H9 (cell line): ENCODE measurements at regions not wholly inside any gene's neighbourhood (a gene's known extent, or its start where the extent isn't known, plus 50 kb on each side); places are given as distances from the start of the nearest gene placed in this dataset.
"Not testable (repeated sequence)": the region's sequence is repeated elsewhere in the genome, so short reads cannot be mapped to it uniquely, and the experiment has no call there.

ENCODE experiments used
- DNase-seq: peaks from one replicate; pipeline ENCODE4 v3.0.0-alpha.2; 2017
- H2AFZ ChIP-seq: one replicate; pipeline ENCODE4 v1.6.1; 2013; ENCODE audit warnings: mild to moderate bottlenecking, low read length, control low read depth, moderate library complexity
- H2AK5ac ChIP-seq: 2 replicates; pipeline ENCODE4 v1.6.1; 2013; ENCODE audit warnings: low read length, control low read depth, mixed read lengths; ENCODE audit not compliant: insufficient read length
- H2BK120ac ChIP-seq: one replicate; pipeline ENCODE4 v1.6.1; 2013; ENCODE audit warnings: low read depth, mild to moderate bottlenecking, low read length, control low read depth, inconsistent platforms; ENCODE audit not compliant: poor library complexity, severe bottlenecking
- H2BK12ac ChIP-seq: 2 replicates; pipeline ENCODE4 v1.6.1; 2013; ENCODE audit warnings: low read length, control low read depth, mixed read lengths, low read depth; ENCODE audit not compliant: insufficient read length
- H2BK15ac ChIP-seq: 2 replicates; pipeline ENCODE4 v1.6.1; 2013; ENCODE audit warnings: low read depth, low read length, control low read depth
- H2BK20ac ChIP-seq: one replicate; pipeline ENCODE4 v1.6.1; 2013; ENCODE audit warnings: low read depth, mild to moderate bottlenecking, low read length, control low read depth, inconsistent platforms; ENCODE audit not compliant: poor library complexity, severe bottlenecking
- H2BK5ac ChIP-seq: 2 replicates; pipeline ENCODE4 v1.6.1; 2013; ENCODE audit warnings: low read length, control low read depth, mixed read lengths; ENCODE audit not compliant: insufficient read length
- H3K14ac ChIP-seq: 2 replicates; pipeline ENCODE4 v1.6.1; 2013; ENCODE audit warnings: low read length, control low read depth; ENCODE audit not compliant: insufficient read depth
- H3K18ac ChIP-seq: 2 replicates; pipeline ENCODE4 v1.6.1; 2013; ENCODE audit warnings: low read depth, mild to moderate bottlenecking, mixed read lengths, low read length, control low read depth; ENCODE audit not compliant: insufficient read length
- H3K23ac ChIP-seq: 2 replicates; pipeline ENCODE4 v1.6.1; 2013; ENCODE audit warnings: low read length, control low read depth, mixed read lengths, low read depth; ENCODE audit not compliant: insufficient read length
- H3K23me2 ChIP-seq: 2 replicates; pipeline ENCODE4 v1.6.1; 2013; ENCODE audit warnings: low read depth, mild to moderate bottlenecking, mixed read lengths, low read length, control low read depth; ENCODE audit not compliant: insufficient read length, poor library complexity, severe bottlenecking
- H3K27ac ChIP-seq: 2 replicates; pipeline ENCODE4 v1.5.1; 2013; ENCODE audit warnings: low read length, control low read depth, mixed read lengths, low read depth; ENCODE audit not compliant: insufficient read length
- H3K27me3 ChIP-seq: 2 replicates; pipeline ENCODE4 v1.6.1; 2013; ENCODE audit warnings: low read length, control low read depth, inconsistent platforms; ENCODE audit not compliant: insufficient read depth
- H3K4ac ChIP-seq: 2 replicates; pipeline ENCODE4 v1.6.1; 2013; ENCODE audit warnings: low read depth, mild to moderate bottlenecking, control low read depth, inconsistent platforms, low read length, moderate library complexity
- H3K4me1 ChIP-seq: 2 replicates; pipeline ENCODE4 v1.6.1; 2013; ENCODE audit warnings: low read length, control low read depth, inconsistent platforms; ENCODE audit not compliant: insufficient read depth
- H3K4me2 ChIP-seq: 2 replicates; pipeline ENCODE4 v1.6.1; 2013; ENCODE audit warnings: low read length, control low read depth, mixed read lengths; ENCODE audit not compliant: insufficient read length, insufficient read depth
- H3K56ac ChIP-seq: 2 replicates; pipeline ENCODE4 v1.6.1; 2013; ENCODE audit warnings: low read depth, mild to moderate bottlenecking, mixed read lengths, low read length, control low read depth; ENCODE audit not compliant: insufficient read length
- H3K79me1 ChIP-seq: 2 replicates; pipeline ENCODE4 v1.6.1; 2013; ENCODE audit warnings: low read depth, mild to moderate bottlenecking, moderate library complexity, low read length, control low read depth, inconsistent platforms; ENCODE audit not compliant: insufficient read depth, poor library complexity, severe bottlenecking
- H3K79me2 ChIP-seq: 2 replicates; pipeline ENCODE4 v1.6.1; 2013; ENCODE audit warnings: low read length, control low read depth, inconsistent platforms; ENCODE audit not compliant: insufficient read depth
- H3K9ac ChIP-seq: 2 replicates; pipeline ENCODE4 v1.6.1; 2013; ENCODE audit warnings: low read length, control low read depth, mixed read lengths; ENCODE audit not compliant: insufficient read length; ENCODE audit errors: extremely low read depth
- H3K9me3 ChIP-seq: one replicate; pipeline ENCODE4 v1.6.1; 2013; ENCODE audit warnings: low read depth, low read length, inconsistent platforms; ENCODE audit not compliant: control insufficient read depth
- H3T11ph ChIP-seq: one replicate; pipeline ENCODE4 v1.6.1; 2013; ENCODE audit warnings: mild to moderate bottlenecking, low read length, control low read depth, inconsistent platforms
- H4K20me1 ChIP-seq: one replicate; pipeline ENCODE4 v1.6.1; 2013; ENCODE audit not compliant: control insufficient read depth, insufficient read length, insufficient read depth
- H4K5ac ChIP-seq: 2 replicates; pipeline ENCODE4 v1.6.1; 2013; ENCODE audit warnings: low read depth, mild to moderate bottlenecking, mixed read lengths, low read length, control low read depth; ENCODE audit not compliant: insufficient read length
- H4K8ac ChIP-seq: replicated peaks from 2 replicates; pipeline ENCODE4 v1.6.1; 2013; ENCODE audit warnings: low read length, control low read depth, mixed read lengths, low read depth; ENCODE audit not compliant: insufficient read length
- H4K91ac ChIP-seq: 2 replicates; pipeline ENCODE4 v1.6.1; 2013; ENCODE audit warnings: low read depth, mild to moderate bottlenecking, moderate library complexity, mixed read lengths, low read length, control low read depth; ENCODE audit not compliant: insufficient read length
- H3K27ac Mint-ChIP-seq, 3 experiments: 2 replicates in 2 of 3; 3 replicates in 1 of 3; pipeline ENCODE4 v1.8.0; 2020 to 2021; ENCODE audit warnings: mixed read lengths in 3 of 3, mild to moderate bottlenecking in 1 of 3, moderate library complexity in 1 of 3
- H3K27me3 Mint-ChIP-seq: 2 replicates; pipeline ENCODE4 v1.8.0; 2021; ENCODE audit warnings: low read depth, mild to moderate bottlenecking, moderate library complexity, mixed read lengths
- H3K36me3 Mint-ChIP-seq, 3 experiments: 2 replicates in 2 of 3; 3 replicates in 1 of 3; pipeline ENCODE4 v1.8.0; 2020 to 2021; ENCODE audit warnings: low read depth in 3 of 3, mixed read lengths in 3 of 3; ENCODE audit not compliant: insufficient read depth in 1 of 3
- H3K4me1 Mint-ChIP-seq, 2 experiments: 2 replicates each; pipeline ENCODE4 v1.8.0; 2020; ENCODE audit warnings: mixed read lengths in 2 of 2
- H3K4me3 Mint-ChIP-seq, 2 experiments: 2 replicates in 1 of 2; 3 replicates in 1 of 2; pipeline ENCODE4 v1.8.0; 2020 to 2021; ENCODE audit warnings: mild to moderate bottlenecking in 2 of 2, mixed read lengths in 2 of 2, moderate library complexity in 1 of 2
- H3K9me3 Mint-ChIP-seq, 2 experiments: 2 replicates in 1 of 2; 3 replicates in 1 of 2; pipeline ENCODE4 v1.8.0; 2020; ENCODE audit warnings: mild to moderate bottlenecking in 2 of 2, mixed read lengths in 2 of 2, moderate library complexity in 1 of 2
- WGBS: extraction: QIAGEN DNeasy Blood & Tissue Kit; methylation state at CpG from one replicate; pipeline ENCODE4 v1.1.7; 2013; ENCODE audit warnings: missing lambda C conversion rate, low lambda C conversion rate, mixed read lengths; ENCODE audit not compliant: insufficient read length; ENCODE audit errors: extremely low coverage; 5-methylcytosine and 5-hydroxymethylcytosine counted together
- TF ChIP-seq, protein P1 (sequence below): fragments of 200-600 bp; sonication (generic); conservative IDR thresholded peaks from 3 replicates; pipeline ENCODE4 v1.8.0; 2021; ENCODE audit warnings: antibody characterized with exemption, mild to moderate bottlenecking

GRCh38 chr7:142516038-142516501 lies 233.2 kb upstream of the PRSS1 start:
- Histone ChIP-seq H3K23me2 (no peaks in the 10 kb centered on the region), H3K4me2 (no peak overlapping the region), H3K18ac (no peak overlapping the region), H3K27me3 (no peaks in the 10 kb centered on the region), H2BK20ac (no peak overlapping the region), H3K9me3 (no peaks in the 10 kb centered on the region), H3K27ac (no peak overlapping the region), H3K4ac (no peak overlapping the region), H3K4me1 (no peaks in the 10 kb centered on the region), H2BK12ac (no peak overlapping the region), H3T11ph (no peak overlapping the region), H4K91ac (no peak overlapping the region), H2AK5ac (no peak overlapping the region), H3K9ac (no peak overlapping the region), H3K79me1 (no peaks in the 10 kb centered on the region), H2BK15ac (no peak overlapping the region), H3K79me2 (no peaks in the 10 kb centered on the region), H2BK5ac (no peak overlapping the region), H3K14ac (no peak overlapping the region), H4K8ac (no peak overlapping the region), H2AFZ (no peak overlapping the region), H4K20me1 (no peaks in the 10 kb centered on the region), H3K56ac (no peak overlapping the region), H2BK120ac (no peak overlapping the region), H3K23ac (no peak overlapping the region), H4K5ac (no peak overlapping the region)
- Mint-ChIP-seq H3K27me3 (peaks cover under 1% of the 10 kb centered on the region), H3K36me3 (no peaks in the 10 kb centered on the region), H3K9me3 (no peaks in the 10 kb centered on the region), H3K4me1 (peaks cover 8% of the 10 kb centered on the region in 2 experiments; a peak in 3 of 4 replicates), H3K4me3 (no peak overlapping the region), H3K27ac (no peak overlapping the region)
- WGBS: no CpG with 5 or more reads among the region's 3 CpGs
- TF ChIP-seq, protein P1, sequence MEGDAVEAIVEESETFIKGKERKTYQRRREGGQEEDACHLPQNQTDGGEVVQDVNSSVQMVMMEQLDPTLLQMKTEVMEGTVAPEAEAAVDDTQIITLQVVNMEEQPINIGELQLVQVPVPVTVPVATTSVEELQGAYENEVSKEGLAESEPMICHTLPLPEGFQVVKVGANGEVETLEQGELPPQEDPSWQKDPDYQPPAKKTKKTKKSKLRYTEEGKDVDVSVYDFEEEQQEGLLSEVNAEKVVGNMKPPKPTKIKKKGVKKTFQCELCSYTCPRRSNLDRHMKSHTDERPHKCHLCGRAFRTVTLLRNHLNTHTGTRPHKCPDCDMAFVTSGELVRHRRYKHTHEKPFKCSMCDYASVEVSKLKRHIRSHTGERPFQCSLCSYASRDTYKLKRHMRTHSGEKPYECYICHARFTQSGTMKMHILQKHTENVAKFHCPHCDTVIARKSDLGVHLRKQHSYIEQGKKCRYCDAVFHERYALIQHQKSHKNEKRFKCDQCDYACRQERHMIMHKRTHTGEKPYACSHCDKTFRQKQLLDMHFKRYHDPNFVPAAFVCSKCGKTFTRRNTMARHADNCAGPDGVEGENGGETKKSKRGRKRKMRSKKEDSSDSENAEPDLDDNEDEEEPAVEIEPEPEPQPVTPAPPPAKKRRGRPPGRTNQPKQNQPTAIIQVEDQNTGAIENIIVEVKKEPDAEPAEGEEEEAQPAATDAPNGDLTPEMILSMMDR: peak; percentile 86
- peak; percentile 60 for DNase-seq

GRCh38 chr7:142514716-142515115 lies 234.6 kb upstream of the PRSS1 start:
- H4K5ac ChIP-seq: not testable (repeated sequence)

More at GRCh38 chr7:142514716-142515115, 234.6 kb upstream of the PRSS1 start:
- H2AK5ac ChIP-seq, H2AFZ ChIP-seq, H2BK120ac ChIP-seq, H2BK20ac ChIP-seq, H3K4me2 ChIP-seq, H3K79me1 ChIP-seq, H3K23me2 ChIP-seq, H3K23ac ChIP-seq, DNase-seq, H3K9me3 Mint-ChIP-seq, H3K18ac ChIP-seq, H3K36me3 Mint-ChIP-seq, H3K56ac ChIP-seq, H3K4ac ChIP-seq, H2BK15ac ChIP-seq, H2BK5ac ChIP-seq, H3K4me1 Mint-ChIP-seq, H2BK12ac ChIP-seq, H3K27me3 ChIP-seq, H3K4me3 Mint-ChIP-seq, H3K27ac ChIP-seq, H3K27me3 Mint-ChIP-seq, H3K4me1 ChIP-seq, H4K8ac ChIP-seq, H3K27ac Mint-ChIP-seq, H3K9me3 ChIP-seq, H3K9ac ChIP-seq, H3K79me2 ChIP-seq, H4K20me1 ChIP-seq, H3T11ph ChIP-seq, H3K14ac ChIP-seq, H4K91ac ChIP-seq: not testable (repeated sequence)
- no CpG with 5 or more reads among the region's 1 CpG for WGBS
